ENCODE measurements at regions not wholly inside any gene's neighbourhood (a gene's known extent, or its start where the extent isn't known, plus 50 kb on each side); places are given as distances from the start of the nearest gene placed in this dataset.

- no peak for FAIRE-seq
Observed at GRCh38 chr2:118696786-118697465, 150.5 kb downstream of the EN1 start.

- FAIRE-seq, result no peak
Observed at GRCh38 chr2:118693287-118693822, 154.1 kb downstream of the EN1 start.

- no peak for FAIRE-seq
Observed at GRCh38 chr2:118689874-118690273, 157.6 kb downstream of the EN1 start.

GRCh38 chr2:118689456-118689855, 158.0 kb downstream of the EN1 start:
- FAIRE-seq, result no peak

DNA sequence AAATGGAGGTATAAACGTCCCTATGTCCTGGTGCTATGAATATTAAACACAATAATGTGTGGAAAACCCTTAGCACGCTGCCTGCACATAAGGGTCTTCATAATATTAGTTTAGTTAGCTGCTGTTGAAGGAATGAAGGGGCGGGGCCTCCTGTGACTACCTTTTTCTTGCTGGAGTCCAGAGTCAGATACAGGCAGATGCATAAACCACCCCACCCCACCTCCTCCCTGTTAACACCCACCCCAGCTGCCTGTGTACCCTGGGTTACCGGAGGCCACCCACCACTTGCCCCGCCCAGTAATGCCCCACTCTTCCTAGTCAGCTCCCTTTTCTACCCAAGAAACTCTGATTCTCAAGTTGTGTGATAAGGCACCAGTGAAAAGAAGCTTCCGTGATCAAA, 158.4 kb downstream of the EN1 start:
- FAIRE-seq, result no peak

GRCh38 chr2:118687698-118688097, 159.8 kb downstream of the EN1 start:
- FAIRE-seq, result no peak

DNA sequence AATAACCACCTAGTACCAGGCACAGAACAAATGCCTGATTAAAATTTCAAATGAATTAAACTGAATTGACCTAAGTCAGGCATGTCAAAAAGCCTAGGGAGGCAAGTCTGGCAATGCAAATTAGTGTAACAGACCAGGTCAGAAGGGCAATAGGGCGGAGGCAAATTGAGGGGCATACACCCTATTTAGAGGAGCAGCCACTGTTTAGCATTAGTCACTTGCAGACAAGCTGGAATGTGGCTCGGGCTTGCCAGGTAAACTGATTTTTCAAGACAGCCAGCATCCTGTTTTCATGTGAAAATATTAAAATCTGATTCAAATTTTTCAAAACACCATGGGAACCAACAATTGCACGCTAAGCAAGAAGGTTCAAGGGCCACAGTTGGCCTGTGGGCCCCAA, 160.3 kb downstream of the EN1 start:
- FAIRE-seq, result no peak

GRCh38 chr2:118686346-118686745, 161.1 kb downstream of the EN1 start:
- FAIRE-seq, result no peak

- no peak for FAIRE-seq
Observed at GRCh38 chr2:118683460-118683859, 164.0 kb downstream of the EN1 start.

DNA sequence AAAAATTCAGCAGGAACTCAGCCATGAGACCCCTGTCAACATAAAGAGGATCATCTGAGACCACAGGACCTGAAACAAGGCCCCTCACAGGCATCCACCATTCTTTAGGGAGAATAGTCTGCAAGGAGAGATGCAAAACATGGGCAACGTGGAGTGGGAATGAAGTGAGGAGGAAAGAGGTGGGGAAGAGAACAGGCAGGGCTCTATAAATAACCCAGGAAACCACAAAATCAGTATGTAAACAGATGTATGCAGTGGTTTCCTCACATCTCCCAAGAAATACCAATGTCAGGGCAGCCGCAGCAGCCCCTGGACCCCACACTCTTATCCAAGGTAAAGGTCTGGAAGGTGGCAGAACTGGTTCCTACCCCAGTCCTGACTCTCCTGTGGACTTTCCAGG, 168.5 kb downstream of the EN1 start:
- no peak for FAIRE-seq

DNA sequence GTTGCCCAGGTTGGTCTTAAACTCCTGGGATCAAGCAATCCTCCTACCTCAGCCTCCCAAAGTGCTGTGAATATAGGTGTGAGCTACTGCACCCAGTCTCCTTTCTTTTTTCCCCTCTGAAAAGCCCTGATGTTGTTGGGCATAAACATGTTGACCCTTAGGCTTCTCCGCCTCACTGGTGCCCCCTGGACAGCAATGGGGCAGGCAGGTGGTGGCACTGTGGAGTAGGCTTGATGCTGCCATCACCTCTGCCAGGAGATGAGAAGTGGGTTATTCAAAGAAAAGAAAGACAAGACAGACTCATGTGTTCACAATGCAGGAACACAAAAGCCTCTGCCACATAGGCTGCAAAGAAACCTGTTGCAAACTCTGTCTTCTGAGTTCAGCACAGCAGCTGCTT, 169.9 kb downstream of the EN1 start:
- FAIRE-seq, result no peak

GRCh38 chr2:118675531-118675930, 171.9 kb downstream of the EN1 start:
- no peak for FAIRE-seq

GRCh38 chr2:118672571-118673158, 174.8 kb downstream of the EN1 start:
- no peak for FAIRE-seq

DNA sequence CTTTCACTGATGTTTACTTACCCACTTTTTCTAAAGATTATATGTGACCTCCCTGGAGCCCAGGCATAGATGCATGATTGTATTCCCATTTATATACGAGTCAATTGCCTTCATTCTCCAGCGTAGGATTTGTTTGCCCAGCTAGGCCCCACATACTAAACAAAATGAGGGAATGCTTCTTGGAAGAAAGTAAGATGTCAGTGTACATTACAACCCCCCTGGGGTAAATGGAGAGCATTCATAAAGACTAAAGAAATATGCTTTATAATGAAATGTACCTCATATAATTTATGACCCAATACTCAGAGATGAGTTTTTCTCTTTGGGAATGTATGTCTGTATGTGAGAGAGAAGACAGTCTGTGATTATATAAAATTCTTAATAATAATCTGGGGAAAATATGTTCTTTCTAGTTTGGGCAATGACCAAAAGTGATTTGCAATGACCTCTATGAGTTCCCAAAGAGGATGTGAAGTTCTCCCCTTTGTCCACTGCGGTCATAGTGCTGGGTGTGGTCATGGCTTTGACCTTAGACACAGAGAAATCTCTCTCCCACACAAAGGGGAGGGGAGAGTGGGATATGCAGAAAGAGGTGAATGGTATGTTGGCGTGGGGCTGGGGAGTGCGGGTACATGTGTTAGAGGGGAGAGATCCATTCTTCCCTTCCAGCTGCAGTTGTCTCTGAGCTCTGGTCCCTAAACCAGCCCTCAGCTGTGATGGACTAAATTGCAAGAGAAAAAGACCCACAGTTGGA, 175.6 kb downstream of the EN1 start:
- FAIRE-seq, result no peak

DNA sequence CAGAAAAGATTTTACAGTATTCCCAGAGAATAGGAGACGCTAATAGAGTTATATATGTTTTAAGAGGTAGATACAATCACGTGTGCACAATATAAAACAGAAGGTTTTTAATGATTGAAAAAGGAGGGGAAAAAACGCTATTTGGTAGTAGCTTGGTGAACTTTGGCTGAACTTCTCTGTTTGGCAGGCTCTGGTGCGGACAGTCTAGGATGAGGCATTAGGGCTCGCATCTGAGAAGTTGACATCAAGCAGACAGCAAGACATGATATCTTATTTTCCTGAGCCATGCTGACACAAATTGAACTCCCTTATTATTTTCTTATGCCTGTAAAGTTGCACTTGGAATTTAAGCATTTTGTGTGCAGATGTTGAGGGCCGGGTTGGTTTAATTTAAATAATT, 176.6 kb downstream of the EN1 start:
- no peak for FAIRE-seq

DNA sequence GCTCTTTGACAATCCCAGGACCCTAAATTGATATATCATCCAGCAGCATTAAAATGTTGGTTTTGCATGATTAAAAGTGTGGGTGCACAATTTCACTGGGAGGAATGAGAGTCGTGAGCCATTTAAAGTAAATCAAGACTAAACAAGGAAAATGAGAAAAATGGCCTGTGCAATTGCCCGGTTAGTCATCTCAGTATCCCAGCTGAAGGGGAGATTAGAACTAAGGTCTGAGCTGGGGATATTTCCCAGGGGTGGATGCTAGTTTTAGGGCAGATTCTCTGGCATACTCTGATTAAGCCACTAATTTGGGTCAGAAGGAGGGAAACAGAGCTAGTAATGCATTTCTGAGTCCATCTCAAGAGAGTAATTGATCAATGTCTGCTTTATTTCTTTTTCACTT, 177.2 kb downstream of the EN1 start:
- FAIRE-seq, result no peak

DNA sequence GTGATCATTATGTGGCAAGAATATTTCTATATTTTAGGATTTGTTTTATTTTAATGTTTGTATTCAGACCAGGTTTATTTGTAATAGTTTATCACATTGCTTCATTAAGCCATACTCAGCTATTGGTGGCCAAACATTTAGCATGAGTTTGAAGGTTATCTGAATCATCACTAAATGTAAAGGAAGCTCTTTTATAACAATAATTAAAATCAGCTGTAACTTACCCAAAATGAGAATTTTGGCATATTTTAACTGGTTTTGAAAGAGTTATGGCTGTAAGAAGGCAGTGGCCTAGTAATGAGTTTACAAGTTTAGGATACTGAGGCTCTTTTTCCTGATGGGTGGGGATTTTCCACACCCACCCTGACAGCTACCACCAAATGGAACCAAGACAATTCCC, 177.8 kb downstream of the EN1 start:
- FAIRE-seq, result no peak

GRCh38 chr2:118668431-118669424, 178.7 kb downstream of the EN1 start:
- no peak for FAIRE-seq

- no peak for FAIRE-seq
Observed at GRCh38 chr2:118667964-118668363, 179.5 kb downstream of the EN1 start.

GRCh38 chr2:118667348-118667747, 180.1 kb downstream of the EN1 start:
- no peak for FAIRE-seq

GRCh38 chr2:118665784-118666529, 181.5 kb downstream of the EN1 start:
- FAIRE-seq, result no peak

- FAIRE-seq, result no peak
Observed at GRCh38 chr2:118661179-118661578, 186.3 kb downstream of the EN1 start.
